ENCODE measurements at regions not wholly inside any gene's neighbourhood (a gene's known extent, or its start where the extent isn't known, plus 50 kb on each side); places are given as distances from the start of the nearest gene placed in this dataset.

GRCh38 chr13:61774903-61775302 is 359.3 kb upstream of the PCDH20 start:
- no peak for TF ChIP-seq CTCF (IDR thresholded peaks at IDR 0.05)
- Histone ChIP-seq H3K4me2 (ENCODE audit: low read length) (no peak overlapping the region), H3K9me3 (ENCODE audit: control insufficient read depth, low read length) (no peaks in the 10 kb centered on the region), H3K27me3 (ENCODE audit: control insufficient read depth, insufficient read depth, low read length) (no peaks in the 10 kb centered on the region), H3K4me3 (ENCODE audit: low read depth, low read length) (no peak overlapping the region), H3K79me2 (no peaks in the 10 kb centered on the region), H3K27ac (no peak overlapping the region), H2AFZ (no peak overlapping the region), H3K36me3 (ENCODE audit: control insufficient read depth, insufficient read depth, low read length) (no peaks in the 10 kb centered on the region), H3K4me1 (no peaks in the 10 kb centered on the region), H3K9ac (no peak overlapping the region)

- no peaks in the 10 kb centered on the region for H3K36me3 ChIP-seq (ENCODE audit: control insufficient read depth, insufficient read depth, low read length)
- H3K4me1 ChIP-seq, result no peaks in the 10 kb centered on the region
- no peak overlapping the region for H3K4me2 ChIP-seq (ENCODE audit: low read length)
- H3K79me2 ChIP-seq, result no peaks in the 10 kb centered on the region
- no peak overlapping the region for H3K27ac ChIP-seq
- H3K9me3 ChIP-seq (ENCODE audit: control insufficient read depth, low read length), result no peaks in the 10 kb centered on the region
- TF ChIP-seq CTCF (IDR thresholded peaks at IDR 0.05), result no peak
- H3K4me3 ChIP-seq (ENCODE audit: low read depth, low read length), result no peak overlapping the region
- no peak overlapping the region for H2AFZ ChIP-seq
- H3K9ac ChIP-seq, result no peak overlapping the region
- H3K27me3 ChIP-seq (ENCODE audit: control insufficient read depth, insufficient read depth, low read length), result no peaks in the 10 kb centered on the region
These were observed 355.0 kb upstream of the PCDH20 start for GRCh38 chr13:61770681-61771080.

- Histone ChIP-seq H3K4me2 (ENCODE audit: low read length) (no peak overlapping the region), H3K27ac (no peak overlapping the region), H3K27me3 (ENCODE audit: control insufficient read depth, insufficient read depth, low read length) (no peaks in the 10 kb centered on the region), H3K79me2 (no peaks in the 10 kb centered on the region), H3K36me3 (ENCODE audit: control insufficient read depth, insufficient read depth, low read length) (no peaks in the 10 kb centered on the region), H3K9me3 (ENCODE audit: control insufficient read depth, low read length) (no peaks in the 10 kb centered on the region), H3K4me3 (ENCODE audit: low read depth, low read length) (no peak overlapping the region), H3K4me1 (no peaks in the 10 kb centered on the region), H2AFZ (no peak overlapping the region), H3K9ac (no peak overlapping the region)
- no peak for TF ChIP-seq CTCF (IDR thresholded peaks at IDR 0.05)
These were observed 352.5 kb upstream of the PCDH20 start for GRCh38 chr13:61768175-61768574.

GRCh38 chr13:61766667-61767058 is 351.0 kb upstream of the PCDH20 start:
- TF ChIP-seq CTCF (IDR thresholded peaks at IDR 0.05), result no peak
- H2AFZ ChIP-seq, result no peak overlapping the region
- H3K4me3 ChIP-seq (ENCODE audit: low read depth, low read length), result no peak overlapping the region
- no peaks in the 10 kb centered on the region for H3K36me3 ChIP-seq (ENCODE audit: control insufficient read depth, insufficient read depth, low read length)
- no peaks in the 10 kb centered on the region for H3K79me2 ChIP-seq
- H3K4me2 ChIP-seq (ENCODE audit: low read length), result no peak overlapping the region
- no peaks in the 10 kb centered on the region for H3K4me1 ChIP-seq
- H3K9ac ChIP-seq, result no peak overlapping the region
- no peak overlapping the region for H3K27ac ChIP-seq
- H3K9me3 ChIP-seq (ENCODE audit: control insufficient read depth, low read length), result no peaks in the 10 kb centered on the region
- no peaks in the 10 kb centered on the region for H3K27me3 ChIP-seq (ENCODE audit: control insufficient read depth, insufficient read depth, low read length)

DNA sequence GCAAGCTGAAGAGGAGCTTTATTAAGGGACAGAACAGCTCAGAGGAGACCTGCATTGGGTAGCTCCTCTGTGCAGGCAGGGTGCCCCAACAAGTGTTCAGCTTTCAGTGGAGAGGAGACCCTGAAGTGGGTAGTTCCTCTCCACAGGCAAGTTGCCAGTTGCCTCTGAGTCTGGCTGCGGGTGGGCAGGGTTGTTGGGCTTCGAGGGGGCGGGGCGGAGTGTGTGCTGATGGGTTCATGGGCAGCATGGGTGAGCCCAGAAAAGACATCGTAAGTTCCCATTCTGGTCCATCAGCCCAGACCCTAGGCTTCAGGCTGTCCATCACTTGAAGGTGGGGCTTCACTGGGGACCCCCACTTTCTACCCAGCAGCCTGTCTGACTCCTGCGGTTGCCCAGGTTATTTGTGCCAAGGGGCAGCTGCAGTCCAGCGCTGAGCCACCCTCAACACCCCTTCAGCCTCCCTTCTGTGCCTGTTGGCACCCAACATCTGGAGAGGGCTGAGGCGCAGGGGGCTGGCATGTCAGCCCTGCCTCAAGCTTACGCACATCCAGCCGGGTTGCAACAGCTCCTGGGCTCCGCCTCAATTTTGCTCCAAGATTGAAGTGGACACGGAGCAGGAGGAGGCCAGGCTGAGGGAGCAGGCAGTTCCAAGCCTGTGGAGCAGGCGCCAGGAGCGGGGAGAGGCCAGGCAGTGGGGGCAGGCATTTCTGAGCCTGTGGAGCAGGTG is 350.5 kb upstream of the PCDH20 start:
- Histone ChIP-seq H3K27ac (no peak overlapping the region), H3K4me3 (ENCODE audit: low read depth, low read length) (no peak overlapping the region), H3K9me3 (ENCODE audit: control insufficient read depth, low read length) (no peaks in the 10 kb centered on the region), H3K9ac (no peak overlapping the region), H3K4me2 (ENCODE audit: low read length) (no peak overlapping the region), H3K27me3 (ENCODE audit: control insufficient read depth, insufficient read depth, low read length) (no peaks in the 10 kb centered on the region), H3K79me2 (no peaks in the 10 kb centered on the region), H3K36me3 (ENCODE audit: control insufficient read depth, insufficient read depth, low read length) (no peaks in the 10 kb centered on the region), H3K4me1 (no peaks in the 10 kb centered on the region), H2AFZ (no peak overlapping the region)
- no peak for TF ChIP-seq CTCF (IDR thresholded peaks at IDR 0.05)

Data from parathyroid adenoma (tissue), 2 donors.